ENCODE measurements at regions not wholly inside any gene's neighbourhood (a gene's known extent, or its start where the extent isn't known, plus 50 kb on each side); places are given as distances from the start of the nearest gene placed in this dataset.

DNA sequence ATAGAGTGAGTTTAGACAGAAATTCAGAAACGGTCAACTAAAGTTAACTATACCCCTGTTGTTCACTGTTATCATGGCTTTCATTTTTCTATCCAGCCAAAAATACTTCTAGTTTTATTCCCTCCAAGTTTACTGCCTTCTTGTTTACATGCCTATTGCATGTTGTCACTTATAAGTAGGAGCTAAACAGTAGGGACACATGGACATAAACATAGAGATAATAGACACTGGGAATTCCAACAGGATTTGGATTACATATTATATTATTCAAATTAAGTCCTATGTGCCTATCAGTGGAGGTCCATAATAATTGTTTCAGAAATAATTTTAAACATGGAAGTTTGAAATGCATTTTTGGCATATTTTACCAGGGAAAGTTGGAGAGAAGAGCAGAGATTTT lies 269.1 kb upstream of the ZNF717 start:
- no peak for TF ChIP-seq TAF1 (IDR thresholded peaks at IDR 0.05; ENCODE audit: borderline replicate concordance, low read depth, low read length)
- no peak for TF ChIP-seq POLR2A (IDR thresholded peaks at IDR 0.05; ENCODE audit: low read depth, low read length)

Data from GM12892 (cell line).